ENCODE measurements at regions not wholly inside any gene's neighbourhood (a gene's known extent, or its start where the extent isn't known, plus 50 kb on each side); places are given as distances from the start of the nearest gene placed in this dataset.

DNA sequence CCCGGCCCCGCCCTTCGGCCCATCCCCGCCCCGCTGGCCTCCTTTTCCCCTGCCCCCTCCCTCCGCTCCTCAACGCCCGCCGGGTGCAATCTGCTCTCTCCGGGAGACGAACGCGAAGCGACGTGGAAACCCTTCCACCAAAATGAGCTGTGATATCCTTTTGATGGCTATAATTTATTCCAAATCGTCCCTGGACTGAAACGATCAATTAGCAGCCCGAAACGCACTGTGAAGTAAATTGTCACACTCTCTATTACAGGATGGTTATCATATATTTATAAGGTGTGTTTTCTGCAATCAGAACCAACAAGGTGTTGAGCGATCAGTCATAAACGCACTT lies 134.6 kb upstream of the BARHL2 start:
- no peaks in the 10 kb centered on the region for H4K20me1 ChIP-seq (ENCODE audit: insufficient read depth)
- in situ Hi-C loops (cut with MboI), result no loop called here
- H3K36me3 ChIP-seq (ENCODE audit: low read depth), result no peaks in the 10 kb centered on the region
- peak overlapping the region; percentile 81 for H3K4me3 ChIP-seq
- no peaks in the 10 kb centered on the region for H3K27me3 ChIP-seq (replicated peaks; ENCODE audit: insufficient read depth)
- 0 to 2% methylated on average over 17 to 19 of the region's 21 CpGs for WGBS, 2 experiments (ENCODE audit: low coverage in 1 of 2, low lambda C conversion rate in 2 of 2, missing lambda C conversion rate in 2 of 2)
- H3K9me3 ChIP-seq (ENCODE audit: low read depth), result no peaks in the 10 kb centered on the region
- no peaks in the 10 kb centered on the region for H3K9me2 ChIP-seq (ENCODE audit: insufficient read depth)
- H3K4me2 ChIP-seq (ENCODE audit: unreplicated experiment), result peak overlapping the region; percentile 92
- H2AFZ ChIP-seq, result peak overlapping the region; percentile 91
- no peak for TF ChIP-seq EZH2phosphoT487 (IDR thresholded peaks at IDR 0.05; ENCODE audit: insufficient read depth, low read depth)
- TF ChIP-seq EZH2 (IDR thresholded peaks at IDR 0.05; ENCODE audit: insufficient read depth, poor library complexity, severe bottlenecking), result no peak
- H3K27ac ChIP-seq, result no peak overlapping the region
- no peak for DNase-seq
- H3K4me1 ChIP-seq (ENCODE audit: insufficient read depth), result no peaks in the 10 kb centered on the region
- no peaks in the 10 kb centered on the region for H3K79me2 ChIP-seq (ENCODE audit: insufficient read depth)
- H3F3A ChIP-seq (ENCODE audit: insufficient read depth), result no peaks in the 10 kb centered on the region
- H3K9ac ChIP-seq, result peak overlapping the region; percentile 42

DNA sequence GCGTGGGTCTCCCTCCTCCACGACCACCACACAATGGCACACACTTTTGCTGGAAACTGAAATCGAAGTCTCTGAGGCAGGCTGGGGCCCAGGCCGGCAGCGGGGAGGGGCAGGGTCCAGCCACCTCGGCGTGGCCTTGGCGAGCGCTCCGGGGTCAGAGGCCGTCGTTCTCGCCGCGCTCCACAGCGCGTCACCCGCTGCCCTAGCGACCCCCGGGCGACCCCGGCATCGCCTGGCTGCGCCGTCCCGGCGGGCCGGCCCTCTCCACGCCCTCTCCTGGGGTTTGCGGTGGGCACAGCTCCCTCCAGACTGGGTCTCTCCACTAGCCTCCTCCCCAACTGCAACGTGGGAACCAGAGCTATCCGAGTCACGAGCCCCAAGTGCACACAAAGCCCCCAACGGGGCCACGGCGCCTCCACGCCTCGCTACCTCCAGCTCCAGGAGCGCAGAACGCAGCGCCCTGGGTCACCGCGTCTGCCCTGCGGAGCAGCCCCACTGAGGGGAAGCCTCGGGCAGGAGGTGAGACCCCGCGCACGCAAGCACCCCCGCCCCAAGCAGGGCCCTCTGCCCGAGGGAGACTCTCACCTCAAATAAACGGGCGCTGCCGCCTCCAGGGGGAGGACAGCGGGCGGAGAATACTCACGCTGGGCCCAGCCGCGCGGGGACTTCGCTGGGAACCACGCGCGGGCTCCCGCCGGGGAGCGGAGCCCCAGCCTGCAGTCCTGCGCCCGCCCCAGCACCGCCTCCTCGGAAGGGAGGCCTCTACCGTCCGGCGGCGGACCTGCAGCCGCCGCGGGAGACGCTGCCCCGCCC lies 134.0 kb upstream of the BARHL2 start:
- H3K4me3 ChIP-seq, result peak overlapping the region; percentile 81
- H3K27me3 ChIP-seq (replicated peaks; ENCODE audit: insufficient read depth), result no peaks in the 10 kb centered on the region
- no peaks in the 10 kb centered on the region for H3K36me3 ChIP-seq (ENCODE audit: low read depth)
- no peaks in the 10 kb centered on the region for H3K79me2 ChIP-seq (ENCODE audit: insufficient read depth)
- H3K9me3 ChIP-seq (ENCODE audit: low read depth), result no peaks in the 10 kb centered on the region
- H4K20me1 ChIP-seq (ENCODE audit: insufficient read depth), result no peaks in the 10 kb centered on the region
- WGBS, 2 experiments (ENCODE audit: low coverage in 1 of 2, low lambda C conversion rate in 2 of 2, missing lambda C conversion rate in 2 of 2), result 0 to 1% methylated on average over 52 to 59 of the region's 79 CpGs
- no peak for TF ChIP-seq EZH2phosphoT487 (IDR thresholded peaks at IDR 0.05; ENCODE audit: insufficient read depth, low read depth)
- peak; percentile 93 for DNase-seq
- H3K4me2 ChIP-seq (ENCODE audit: unreplicated experiment), result peak overlapping the region; percentile 92
- no peaks in the 10 kb centered on the region for H3K4me1 ChIP-seq (ENCODE audit: insufficient read depth)
- H2AFZ ChIP-seq, result peak overlapping the region; percentile 94
- no peaks in the 10 kb centered on the region for H3F3A ChIP-seq (ENCODE audit: insufficient read depth)
- H3K9me2 ChIP-seq (ENCODE audit: insufficient read depth), result no peaks in the 10 kb centered on the region
- H3K27ac ChIP-seq, result no peak overlapping the region
- in situ Hi-C loops (cut with MboI), result no loop called here
- peak overlapping the region; percentile 71 for H3K9ac ChIP-seq

DNA sequence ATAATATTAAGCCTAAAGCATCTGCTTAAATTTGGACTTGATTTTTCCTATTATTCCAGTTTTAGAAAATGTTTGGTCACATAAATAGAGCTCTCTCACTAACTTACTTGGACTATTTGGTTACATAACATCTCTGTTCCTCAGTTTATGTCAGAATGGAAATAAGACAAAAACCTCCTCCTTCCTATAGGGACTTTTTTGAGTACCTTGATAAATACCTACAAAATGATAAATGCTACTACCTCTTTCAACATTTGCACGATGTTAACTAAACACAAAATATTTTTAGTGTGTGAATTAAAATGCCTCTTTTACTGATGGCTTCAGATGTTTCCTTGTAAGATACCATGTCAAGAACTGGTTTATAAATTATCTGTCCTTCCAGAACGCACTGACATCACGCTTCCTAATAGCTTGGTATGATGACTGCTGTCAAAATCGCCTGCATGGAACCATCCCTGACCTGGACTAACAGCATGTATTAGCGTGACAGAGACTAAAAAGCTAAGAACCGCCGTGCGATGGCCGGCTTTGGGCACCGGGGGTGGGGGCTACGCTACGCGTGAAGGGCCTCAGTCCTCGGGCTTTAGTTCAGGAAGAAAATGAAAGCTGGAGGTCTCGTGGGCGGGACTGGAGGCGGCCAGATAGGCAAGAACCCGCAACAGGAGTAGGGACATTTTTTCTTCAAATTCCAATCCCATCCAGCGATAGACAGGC lies 133.2 kb upstream of the BARHL2 start:
- in situ Hi-C loops (cut with MboI), result no loop called here
- peak overlapping the region; percentile 92 for H3K4me2 ChIP-seq (ENCODE audit: unreplicated experiment)
- no peak overlapping the region for H3K27ac ChIP-seq
- H3K4me3 ChIP-seq, result peak overlapping the region; percentile 81
- peak overlapping the region; percentile 94 for H2AFZ ChIP-seq
- H3K4me1 ChIP-seq (ENCODE audit: insufficient read depth), result no peaks in the 10 kb centered on the region
- peak overlapping the region; percentile 71 for H3K9ac ChIP-seq
- H3K9me3 ChIP-seq (ENCODE audit: low read depth), result no peaks in the 10 kb centered on the region
- peak; percentile 58 for DNase-seq
- H4K20me1 ChIP-seq (ENCODE audit: insufficient read depth), result no peaks in the 10 kb centered on the region
- no peaks in the 10 kb centered on the region for H3F3A ChIP-seq (ENCODE audit: insufficient read depth)
- no peaks in the 10 kb centered on the region for H3K36me3 ChIP-seq (ENCODE audit: low read depth)
- no peaks in the 10 kb centered on the region for H3K27me3 ChIP-seq (replicated peaks; ENCODE audit: insufficient read depth)
- H3K79me2 ChIP-seq (ENCODE audit: insufficient read depth), result no peaks in the 10 kb centered on the region
- H3K9me2 ChIP-seq (ENCODE audit: insufficient read depth), result no peaks in the 10 kb centered on the region
- WGBS, 2 experiments (ENCODE audit: low coverage in 1 of 2, low lambda C conversion rate in 2 of 2, missing lambda C conversion rate in 2 of 2), result 14 to 15% methylated on average over 19 of the region's 19 CpGs
- TF ChIP-seq EZH2phosphoT487 (IDR thresholded peaks at IDR 0.05; ENCODE audit: insufficient read depth, low read depth) (no peak), EZH2 (IDR thresholded peaks at IDR 0.05; ENCODE audit: insufficient read depth, poor library complexity, severe bottlenecking) (no peak)

DNA sequence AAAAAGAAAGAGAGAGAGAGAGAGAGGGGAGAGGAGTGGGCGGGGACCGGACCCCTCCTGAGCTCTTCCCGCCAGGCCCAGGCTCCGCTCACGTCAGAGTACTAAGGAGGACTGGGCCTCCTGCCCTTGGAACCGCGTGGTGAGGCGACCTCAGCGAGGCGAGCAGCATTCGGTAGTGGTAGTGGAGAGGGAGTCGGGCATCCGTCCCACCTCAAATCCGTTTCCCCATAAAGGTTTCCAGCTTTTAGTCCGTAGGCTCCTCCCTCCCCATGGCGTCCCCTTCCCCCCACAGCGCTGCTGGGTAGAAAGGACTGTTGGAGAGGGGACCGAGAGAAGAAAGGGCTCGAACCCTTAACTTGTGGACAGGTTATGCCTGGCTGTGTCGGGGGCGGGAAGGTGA lies 124.4 kb upstream of the BARHL2 start:
- WGBS, 2 experiments (ENCODE audit: low coverage in 1 of 2, low lambda C conversion rate in 2 of 2, missing lambda C conversion rate in 2 of 2), result 42 to 48% methylated on average over 20 to 21 of the region's 21 CpGs
- Histone ChIP-seq H3K4me2 (ENCODE audit: unreplicated experiment) (no peak overlapping the region), H3K4me1 (ENCODE audit: insufficient read depth) (no peaks in the 10 kb centered on the region), H3K4me3 (no peak overlapping the region), H3K9ac (no peak overlapping the region), H3K9me3 (ENCODE audit: low read depth) (no peaks in the 10 kb centered on the region), H3K27ac (no peak overlapping the region), H3F3A (ENCODE audit: insufficient read depth) (no peaks in the 10 kb centered on the region), H2AFZ (no peak overlapping the region), H3K9me2 (ENCODE audit: insufficient read depth) (no peaks in the 10 kb centered on the region), H4K20me1 (ENCODE audit: insufficient read depth) (no peaks in the 10 kb centered on the region), H3K27me3 (replicated peaks; ENCODE audit: insufficient read depth) (peaks cover 18% of the 10 kb centered on the region), H3K36me3 (ENCODE audit: low read depth) (no peaks in the 10 kb centered on the region), H3K79me2 (ENCODE audit: insufficient read depth) (no peaks in the 10 kb centered on the region)
- in situ Hi-C loops (cut with MboI), result no loop called here
- no peak for DNase-seq
- no peak for TF ChIP-seq EZH2 (IDR thresholded peaks at IDR 0.05; ENCODE audit: insufficient read depth, poor library complexity, severe bottlenecking)
- TF ChIP-seq EZH2phosphoT487 (IDR thresholded peaks at IDR 0.05; ENCODE audit: insufficient read depth, low read depth), result no peak
